DND-41 (cell line): ENCODE measurements at regions not wholly inside any gene's neighbourhood (a gene's known extent, or its start where the extent isn't known, plus 50 kb on each side); places are given as distances from the start of the nearest gene placed in this dataset.

Experiments
- ATAC-seq: fragments of 200-7000 bp; cut with Tn5 transposase; 3 replicates; pipeline ENCODE4 v1.9.1; 2021; ENCODE audit warnings: low read depth; ENCODE audit not compliant: insufficient read depth
- DNase-seq: peaks from one replicate; pipeline ENCODE4 v3.0.0-alpha.2; 2020
- H2AFZ ChIP-seq: 2 replicates; pipeline ENCODE4 v1.6.0; 2012; ENCODE audit warnings: low read depth, low read length
- H3K27ac ChIP-seq: 2 replicates; pipeline ENCODE4 v1.5.1; 2012; ENCODE audit warnings: low read length, inconsistent platforms
- H3K27me3 ChIP-seq: fragments of 200-600 bp; sonication (generic); 2 replicates; pipeline ENCODE4 v1.6.0; 2012; ENCODE audit warnings: low read length, mild to moderate bottlenecking, inconsistent platforms; ENCODE audit not compliant: insufficient read depth, poor library complexity
- H3K36me3 ChIP-seq: 2 replicates; pipeline ENCODE4 v1.5.1; 2012; ENCODE audit warnings: low read length, inconsistent platforms; ENCODE audit not compliant: insufficient read depth
- H3K4me1 ChIP-seq: 2 replicates; pipeline ENCODE4 v1.5.1; 2012; ENCODE audit warnings: mild to moderate bottlenecking, low read length; ENCODE audit not compliant: insufficient read depth
- H3K4me2 ChIP-seq: 2 replicates; pipeline ENCODE4 v1.6.0; 2012; ENCODE audit warnings: mild to moderate bottlenecking, moderate library complexity, low read length, inconsistent platforms; ENCODE audit not compliant: insufficient read depth
- H3K4me3 ChIP-seq, 2 experiments: fragments of 200-600 bp in 1 of 2; shearing (Covaris generic) in 1 of 2; 2 replicates each; pipeline ENCODE4 v1.5.1; 2012 to 2016; ENCODE audit warnings: inconsistent platforms in 2 of 2, low read length in 2 of 2, mild to moderate bottlenecking in 2 of 2, low read depth in 1 of 2, moderate library complexity in 1 of 2
- H3K79me2 ChIP-seq: 2 replicates; pipeline ENCODE4 v1.6.0; 2012; ENCODE audit warnings: low read length, inconsistent platforms; ENCODE audit not compliant: insufficient read depth
- H3K9ac ChIP-seq: 2 replicates; pipeline ENCODE4 v1.6.0; 2012; ENCODE audit warnings: low read depth, mild to moderate bottlenecking, inconsistent platforms, low read length, moderate library complexity
- H3K9me3 ChIP-seq: 2 replicates; pipeline ENCODE4 v1.5.1; 2012; ENCODE audit warnings: low read length, moderate library complexity, mild to moderate bottlenecking, inconsistent platforms; ENCODE audit not compliant: insufficient read depth, severe bottlenecking
- H4K20me1 ChIP-seq: 2 replicates; pipeline ENCODE4 v1.6.0; 2012; ENCODE audit warnings: low read length; ENCODE audit not compliant: insufficient read depth
- EZH2 ChIP-seq: IDR thresholded peaks from 3 replicates; pipeline ENCODE4 v1.6.1; 2012; ENCODE audit warnings: borderline replicate concordance, low read depth, mild to moderate bottlenecking, moderate library complexity, low read length, inconsistent platforms; ENCODE audit not compliant: severe bottlenecking
- TF ChIP-seq, protein P1 (sequence below): IDR thresholded peaks from 2 replicates; pipeline ENCODE4 v1.5.1; 2012; ENCODE audit warnings: borderline replicate concordance, low read length, moderate library complexity, mild to moderate bottlenecking; ENCODE audit not compliant: poor library complexity, severe bottlenecking; ENCODE audit errors: extremely low read depth

DNA sequence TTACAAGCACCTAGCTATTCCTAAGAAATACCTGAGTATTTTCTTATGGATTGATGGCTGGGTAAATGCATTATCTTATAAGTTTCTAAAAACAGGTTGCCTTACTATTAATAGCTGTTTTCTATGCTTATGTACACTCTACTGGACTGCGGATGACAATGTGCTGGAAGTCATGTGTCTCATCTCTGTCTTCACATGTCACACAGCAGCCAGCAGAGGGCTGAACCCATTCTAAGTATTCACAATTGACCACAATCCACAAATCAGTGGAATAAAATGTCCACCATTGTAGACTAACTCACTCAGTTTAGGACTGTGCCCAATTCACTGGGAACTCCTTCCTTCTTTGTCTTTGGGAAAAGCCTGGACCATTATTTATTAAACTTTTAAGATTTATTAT is 371.2 kb downstream of the INSIG2 start:
- Histone ChIP-seq H3K9me3 (no peaks in the 10 kb centered on the region), H4K20me1 (no peaks in the 10 kb centered on the region), H3K79me2 (no peaks in the 10 kb centered on the region), H2AFZ (no peak overlapping the region), H3K27me3 (no peaks in the 10 kb centered on the region), H3K4me3 (no peak overlapping the region), H3K27ac (no peak overlapping the region), H3K9ac (no peak overlapping the region), H3K4me2 (no peak overlapping the region), H3K36me3 (no peaks in the 10 kb centered on the region), H3K4me1 (no peaks in the 10 kb centered on the region)
- no peak for DNase-seq
- TF ChIP-seq EZH2, result no peak
- TF ChIP-seq, protein P1, sequence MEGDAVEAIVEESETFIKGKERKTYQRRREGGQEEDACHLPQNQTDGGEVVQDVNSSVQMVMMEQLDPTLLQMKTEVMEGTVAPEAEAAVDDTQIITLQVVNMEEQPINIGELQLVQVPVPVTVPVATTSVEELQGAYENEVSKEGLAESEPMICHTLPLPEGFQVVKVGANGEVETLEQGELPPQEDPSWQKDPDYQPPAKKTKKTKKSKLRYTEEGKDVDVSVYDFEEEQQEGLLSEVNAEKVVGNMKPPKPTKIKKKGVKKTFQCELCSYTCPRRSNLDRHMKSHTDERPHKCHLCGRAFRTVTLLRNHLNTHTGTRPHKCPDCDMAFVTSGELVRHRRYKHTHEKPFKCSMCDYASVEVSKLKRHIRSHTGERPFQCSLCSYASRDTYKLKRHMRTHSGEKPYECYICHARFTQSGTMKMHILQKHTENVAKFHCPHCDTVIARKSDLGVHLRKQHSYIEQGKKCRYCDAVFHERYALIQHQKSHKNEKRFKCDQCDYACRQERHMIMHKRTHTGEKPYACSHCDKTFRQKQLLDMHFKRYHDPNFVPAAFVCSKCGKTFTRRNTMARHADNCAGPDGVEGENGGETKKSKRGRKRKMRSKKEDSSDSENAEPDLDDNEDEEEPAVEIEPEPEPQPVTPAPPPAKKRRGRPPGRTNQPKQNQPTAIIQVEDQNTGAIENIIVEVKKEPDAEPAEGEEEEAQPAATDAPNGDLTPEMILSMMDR, result no peak
- ATAC-seq, result no peak

DNA sequence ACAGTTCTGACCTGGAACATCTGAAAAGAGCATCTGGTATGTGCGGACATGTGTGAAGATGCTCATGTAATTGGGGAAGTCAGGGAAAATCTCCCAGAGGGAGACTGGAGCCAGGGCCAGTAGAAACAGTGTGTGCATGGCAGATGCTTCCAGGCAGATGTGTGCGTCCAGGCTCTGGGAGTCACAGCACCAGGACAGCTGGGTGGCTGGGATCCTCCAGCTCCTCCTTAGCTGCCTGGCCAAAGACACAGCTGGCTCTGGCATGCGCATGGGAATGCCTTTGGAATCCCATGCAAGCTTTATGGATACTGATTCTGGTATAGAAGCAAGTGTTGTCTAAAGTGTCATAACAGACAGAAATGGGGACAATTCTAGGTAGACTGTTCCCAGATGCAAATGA is 369.7 kb downstream of the INSIG2 start:
- ATAC-seq, result no peak
- Histone ChIP-seq H2AFZ (no peak overlapping the region), H3K79me2 (no peaks in the 10 kb centered on the region), H3K9ac (no peak overlapping the region), H3K9me3 (no peaks in the 10 kb centered on the region), H3K4me1 (no peaks in the 10 kb centered on the region), H3K4me2 (no peak overlapping the region), H3K36me3 (no peaks in the 10 kb centered on the region), H4K20me1 (no peaks in the 10 kb centered on the region), H3K27me3 (no peaks in the 10 kb centered on the region), H3K4me3 (no peak overlapping the region), H3K27ac (no peak overlapping the region)
- no peak for DNase-seq
- TF ChIP-seq EZH2, result no peak
- TF ChIP-seq, protein P1, result no peak

DNA sequence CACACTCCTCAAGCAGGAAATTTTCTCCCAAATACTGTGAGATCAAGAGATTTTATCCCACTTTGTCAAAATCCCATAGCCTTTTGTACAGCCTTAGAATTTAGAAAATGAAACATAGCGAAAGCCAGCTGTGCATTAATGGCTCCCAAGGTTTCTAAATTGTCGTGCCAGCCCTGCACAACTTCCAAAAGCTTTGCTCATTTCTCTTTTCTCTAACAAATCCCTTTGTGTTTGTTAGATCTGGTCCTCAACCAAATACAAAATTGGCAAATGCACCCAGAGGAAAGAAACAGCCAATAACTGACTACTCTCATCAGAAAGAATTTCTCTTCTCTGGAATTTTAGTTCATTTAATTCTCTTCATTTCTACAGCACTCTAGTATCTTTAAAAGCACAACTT is 361.1 kb downstream of the INSIG2 start:
- H3K36me3 ChIP-seq, result no peaks in the 10 kb centered on the region

More for the DNA sequence above, 361.1 kb downstream of the INSIG2 start:
- Histone ChIP-seq H3K27ac (no peak overlapping the region), H4K20me1 (no peaks in the 10 kb centered on the region), H3K4me2 (no peak overlapping the region), H3K4me1 (no peaks in the 10 kb centered on the region), H3K9me3 (no peaks in the 10 kb centered on the region), H3K4me3 (no peak overlapping the region), H3K79me2 (no peaks in the 10 kb centered on the region), H3K9ac (no peak overlapping the region), H3K27me3 (no peaks in the 10 kb centered on the region), H2AFZ (no peak overlapping the region)
- no peak for DNase-seq
- TF ChIP-seq, protein P1, result no peak
- TF ChIP-seq EZH2, result no peak
- ATAC-seq, result no peak
